HFFc6 (cell line): ENCODE measurements at regions not wholly inside any gene's neighbourhood (a gene's known extent, or its start where the extent isn't known, plus 50 kb on each side); places are given as distances from the start of the nearest gene placed in this dataset.

Experiments
- DNase-seq: peaks from one replicate; pipeline ENCODE4 v3.0.0-alpha.2; 2018
- H3K27ac Mint-ChIP-seq: 2 replicates; pipeline ENCODE4 v1.8.0; 2020; ENCODE audit warnings: mild to moderate bottlenecking, mixed read lengths
- H3K27me3 Mint-ChIP-seq: 2 replicates; pipeline ENCODE4 v1.8.0; 2021; ENCODE audit warnings: mild to moderate bottlenecking, moderate library complexity, mixed read lengths; ENCODE audit not compliant: insufficient read depth
- H3K36me3 Mint-ChIP-seq: 2 replicates; pipeline ENCODE4 v1.8.0; 2021; ENCODE audit warnings: low read depth, mixed read lengths
- H3K4me1 Mint-ChIP-seq: 2 replicates; pipeline ENCODE4 v1.8.0; 2020; ENCODE audit warnings: low read depth, mixed read lengths
- H3K4me3 Mint-ChIP-seq: 2 replicates; pipeline ENCODE4 v1.8.0; 2020; ENCODE audit warnings: mild to moderate bottlenecking, moderate library complexity, mixed read lengths
- H3K9me3 Mint-ChIP-seq: 2 replicates; pipeline ENCODE4 v1.8.0; 2020; ENCODE audit warnings: mild to moderate bottlenecking, mixed read lengths
- CTCF ChIP-seq: fragments of 200-600 bp; sonication (generic); IDR thresholded peaks from 2 replicates; pipeline ENCODE4 v1.5.0; 2021; ENCODE audit warnings: antibody characterized with exemption, mild to moderate bottlenecking

GRCh38 chr13:74575729-74576125, 441.5 kb upstream of the KLF12 start:
- H3K27ac Mint-ChIP-seq = no peak overlapping the region
- peaks cover 11% of the 10 kb centered on the region for H3K27me3 Mint-ChIP-seq
- no peaks in the 10 kb centered on the region for H3K36me3 Mint-ChIP-seq
- peaks cover 13% of the 10 kb centered on the region; the same call in 1 of the 2 replicates for H3K4me1 Mint-ChIP-seq
- no peaks in the 10 kb centered on the region for H3K9me3 Mint-ChIP-seq
- peak; percentile 3 for DNase-seq
- TF ChIP-seq CTCF = no peak
- peak overlapping the region; percentile 82 for H3K4me3 Mint-ChIP-seq

- H3K27ac Mint-ChIP-seq = no peak overlapping the region
- no peaks in the 10 kb centered on the region for H3K36me3 Mint-ChIP-seq
- no peak for TF ChIP-seq CTCF
- H3K4me3 Mint-ChIP-seq = peak overlapping the region; percentile 82
- DNase-seq = no peak
- peaks cover 13% of the 10 kb centered on the region; the same call in 1 of the 2 replicates for H3K4me1 Mint-ChIP-seq
- no peaks in the 10 kb centered on the region for H3K9me3 Mint-ChIP-seq
- peaks cover 11% of the 10 kb centered on the region for H3K27me3 Mint-ChIP-seq
Observed at GRCh38 chr13:74574964-74575728, 440.9 kb upstream of the KLF12 start.

- Mint-ChIP-seq H3K27me3 (peaks cover 15% of the 10 kb centered on the region), H3K27ac (no peak overlapping the region), H3K9me3 (no peaks in the 10 kb centered on the region), H3K36me3 (no peaks in the 10 kb centered on the region), H3K4me1 (peaks cover 13% of the 10 kb centered on the region; the same call in 1 of the 2 replicates), H3K4me3 (no peak overlapping the region)
- TF ChIP-seq CTCF = peak; percentile 60
- DNase-seq = no peak
Observed at GRCh38 chr13:74573654-74574053, 439.4 kb upstream of the KLF12 start.

- Mint-ChIP-seq H3K4me3 (no peak overlapping the region), H3K9me3 (no peaks in the 10 kb centered on the region), H3K4me1 (peaks cover 13% of the 10 kb centered on the region; the same call in 1 of the 2 replicates), H3K27ac (no peak overlapping the region), H3K27me3 (peaks cover 15% of the 10 kb centered on the region), H3K36me3 (no peaks in the 10 kb centered on the region)
- no peak for DNase-seq
- no peak for TF ChIP-seq CTCF
Observed at GRCh38 chr13:74571811-74572210, 437.6 kb upstream of the KLF12 start.

GRCh38 chr13:74570834-74571233, 436.6 kb upstream of the KLF12 start:
- Mint-ChIP-seq H3K27me3 (peaks cover 6% of the 10 kb centered on the region), H3K4me1 (peaks cover 7% of the 10 kb centered on the region; the same call in 1 of the 2 replicates), H3K9me3 (no peaks in the 10 kb centered on the region), H3K36me3 (no peaks in the 10 kb centered on the region), H3K27ac (no peak overlapping the region), H3K4me3 (no peak overlapping the region)
- no peak for TF ChIP-seq CTCF
- DNase-seq = no peak
